ENCODE measurements at regions not wholly inside any gene's neighbourhood (a gene's known extent, or its start where the extent isn't known, plus 50 kb on each side); places are given as distances from the start of the nearest gene placed in this dataset.

- TF ChIP-seq, protein P1, sequence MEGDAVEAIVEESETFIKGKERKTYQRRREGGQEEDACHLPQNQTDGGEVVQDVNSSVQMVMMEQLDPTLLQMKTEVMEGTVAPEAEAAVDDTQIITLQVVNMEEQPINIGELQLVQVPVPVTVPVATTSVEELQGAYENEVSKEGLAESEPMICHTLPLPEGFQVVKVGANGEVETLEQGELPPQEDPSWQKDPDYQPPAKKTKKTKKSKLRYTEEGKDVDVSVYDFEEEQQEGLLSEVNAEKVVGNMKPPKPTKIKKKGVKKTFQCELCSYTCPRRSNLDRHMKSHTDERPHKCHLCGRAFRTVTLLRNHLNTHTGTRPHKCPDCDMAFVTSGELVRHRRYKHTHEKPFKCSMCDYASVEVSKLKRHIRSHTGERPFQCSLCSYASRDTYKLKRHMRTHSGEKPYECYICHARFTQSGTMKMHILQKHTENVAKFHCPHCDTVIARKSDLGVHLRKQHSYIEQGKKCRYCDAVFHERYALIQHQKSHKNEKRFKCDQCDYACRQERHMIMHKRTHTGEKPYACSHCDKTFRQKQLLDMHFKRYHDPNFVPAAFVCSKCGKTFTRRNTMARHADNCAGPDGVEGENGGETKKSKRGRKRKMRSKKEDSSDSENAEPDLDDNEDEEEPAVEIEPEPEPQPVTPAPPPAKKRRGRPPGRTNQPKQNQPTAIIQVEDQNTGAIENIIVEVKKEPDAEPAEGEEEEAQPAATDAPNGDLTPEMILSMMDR (IDR thresholded peaks at IDR 0.05; ENCODE audit: low read depth, low read length): no peak
- no peaks in the 10 kb centered on the region for H3K9me3 ChIP-seq (ENCODE audit: severe bottlenecking)
- H3K27ac ChIP-seq: no peak overlapping the region
- H3K4me3 ChIP-seq (ENCODE audit: low read depth, low read length): no peak overlapping the region
- H3K36me3 ChIP-seq: no peaks in the 10 kb centered on the region
- peaks cover 20% of the 10 kb centered on the region for H3K27me3 ChIP-seq (ENCODE audit: insufficient read depth, low read depth, severe bottlenecking)
- DNase-seq: no peak
These were observed 65.8 kb upstream of the MSN start for GRCh38 chrX:65601530-65602220.

- no peak overlapping the region for H3K4me3 ChIP-seq (ENCODE audit: low read depth, low read length)
- peaks cover 14% of the 10 kb centered on the region for H3K27me3 ChIP-seq (ENCODE audit: insufficient read depth, low read depth, severe bottlenecking)
- H3K36me3 ChIP-seq: no peaks in the 10 kb centered on the region
- no peak overlapping the region for H3K27ac ChIP-seq
- H3K9me3 ChIP-seq (ENCODE audit: severe bottlenecking): no peaks in the 10 kb centered on the region
- TF ChIP-seq, protein P1 (IDR thresholded peaks at IDR 0.05; ENCODE audit: low read depth, low read length): no peak
- no peak for DNase-seq
These were observed 66.3 kb upstream of the MSN start for GRCh38 chrX:65601126-65601525.

DNA sequence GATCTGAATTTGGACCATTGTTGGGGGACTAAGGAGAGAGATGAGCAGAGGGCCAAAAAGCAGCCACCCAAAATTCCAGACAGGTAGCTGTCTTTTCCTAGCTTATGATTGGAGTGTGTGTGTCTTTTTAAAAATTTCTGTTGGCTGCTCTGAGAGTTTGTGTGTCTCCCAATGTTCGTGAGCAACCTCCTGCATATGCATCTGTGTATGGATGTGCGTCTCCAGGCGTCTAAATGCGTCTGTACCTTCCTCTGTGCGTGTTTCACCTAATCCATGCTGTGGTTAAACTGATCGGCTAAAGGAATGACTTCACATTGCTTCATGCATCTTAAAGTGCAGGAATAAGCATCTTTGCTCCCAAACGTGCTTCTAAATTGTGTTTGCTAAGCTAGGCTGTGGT lies 65.5 kb upstream of the LAS1L start:
- TF ChIP-seq, protein P1 (IDR thresholded peaks at IDR 0.05; ENCODE audit: low read depth, low read length): no peak
- Histone ChIP-seq H3K27ac (no peak overlapping the region), H3K27me3 (ENCODE audit: insufficient read depth, low read depth, severe bottlenecking) (peaks cover 13% of the 10 kb centered on the region), H3K9me3 (ENCODE audit: severe bottlenecking) (no peaks in the 10 kb centered on the region), H3K4me3 (ENCODE audit: low read depth, low read length) (no peak overlapping the region), H3K36me3 (no peaks in the 10 kb centered on the region)
- DNase-seq: no peak

- Histone ChIP-seq H3K4me3 (ENCODE audit: low read depth, low read length) (no peak overlapping the region), H3K9me3 (ENCODE audit: severe bottlenecking) (no peaks in the 10 kb centered on the region), H3K36me3 (no peaks in the 10 kb centered on the region), H3K27me3 (ENCODE audit: insufficient read depth, low read depth, severe bottlenecking) (peaks cover 13% of the 10 kb centered on the region), H3K27ac (no peak overlapping the region)
- TF ChIP-seq, protein P1 (IDR thresholded peaks at IDR 0.05; ENCODE audit: low read depth, low read length): no peak
- no peak for DNase-seq
These were observed 64.1 kb upstream of the LAS1L start for GRCh38 chrX:65598559-65599147.

- Histone ChIP-seq H3K27ac (no peak overlapping the region), H3K4me3 (ENCODE audit: low read depth, low read length) (no peak overlapping the region), H3K27me3 (ENCODE audit: insufficient read depth, low read depth, severe bottlenecking) (peaks cover 8% of the 10 kb centered on the region), H3K36me3 (no peaks in the 10 kb centered on the region), H3K9me3 (ENCODE audit: severe bottlenecking) (no peaks in the 10 kb centered on the region)
- no peak for DNase-seq
- TF ChIP-seq, protein P1 (IDR thresholded peaks at IDR 0.05; ENCODE audit: low read depth, low read length): no peak
These were observed 61.9 kb upstream of the LAS1L start for GRCh38 chrX:65596270-65597034.

All from WERI-Rb-1 (cell line).